DMS79 treated with DMSO at 0.1 percent for 48 hours (cell line): ENCODE measurements at regions not wholly inside any gene's neighbourhood (a gene's known extent, or its start where the extent isn't known, plus 50 kb on each side); places are given as distances from the start of the nearest gene placed in this dataset.

Source experiments
- DNase-seq: peaks from one replicate; lab custom pipeline; 2025; lab: John Stamatoyannopoulos, UW

GRCh38 chr12:88417531-88417930 is 162.7 kb downstream of the KITLG start:
- no peak for DNase-seq

DNA sequence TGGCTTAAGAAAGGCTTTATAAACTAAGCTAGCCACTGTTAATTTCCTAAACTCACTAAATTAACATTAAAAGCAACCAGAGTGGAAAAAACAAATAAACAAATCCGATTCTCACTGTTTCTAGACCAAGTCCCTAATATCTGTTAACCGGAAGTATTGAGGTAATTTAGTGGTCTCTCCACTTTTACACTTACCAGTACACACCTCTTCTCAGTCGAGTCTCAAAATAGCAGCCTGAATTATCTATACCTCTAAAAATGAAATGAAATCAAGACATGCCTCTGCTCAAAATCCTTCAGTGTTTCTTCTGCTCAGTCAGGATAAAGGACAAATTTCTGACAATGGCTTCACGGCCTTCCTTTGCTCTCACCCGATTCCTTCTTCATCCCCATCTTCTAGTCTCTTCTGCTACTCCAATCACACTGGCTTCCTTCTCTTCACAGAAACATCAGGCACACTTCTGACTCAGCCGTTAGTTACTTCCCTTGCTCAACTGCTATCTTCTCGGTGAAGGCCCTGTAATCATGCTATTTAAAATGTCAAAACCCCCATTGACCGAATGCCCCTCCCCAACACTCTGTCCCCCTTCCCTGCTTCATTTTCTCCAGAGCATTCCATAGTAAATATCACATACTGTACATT is 161.3 kb downstream of the KITLG start:
- DNase-seq: no peak

DNA sequence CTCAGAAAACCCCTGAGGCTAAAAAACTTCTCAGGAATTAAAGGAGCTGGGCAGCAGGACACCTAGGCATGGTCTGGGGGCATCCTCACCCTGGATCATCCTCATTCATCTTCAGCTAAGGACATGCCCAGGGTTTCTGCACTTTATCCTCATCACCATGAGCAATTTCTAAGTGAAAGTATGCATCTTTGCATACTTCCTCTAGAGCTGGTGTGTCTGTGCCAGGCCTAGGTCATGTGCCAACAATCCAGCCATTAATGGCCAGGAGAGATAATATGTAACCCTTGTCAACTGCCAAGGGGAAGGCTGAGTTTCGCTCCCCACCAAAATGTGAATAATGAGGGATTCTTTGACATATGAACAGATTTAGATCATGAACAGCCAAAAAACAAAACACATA is 160.5 kb downstream of the KITLG start:
- DNase-seq: no peak

GRCh38 chr12:88420457-88420856 is 159.8 kb downstream of the KITLG start:
- no peak for DNase-seq

- no peak for DNase-seq
These were observed 155.2 kb downstream of the KITLG start for GRCh38 chr12:88424791-88425730.

DNA sequence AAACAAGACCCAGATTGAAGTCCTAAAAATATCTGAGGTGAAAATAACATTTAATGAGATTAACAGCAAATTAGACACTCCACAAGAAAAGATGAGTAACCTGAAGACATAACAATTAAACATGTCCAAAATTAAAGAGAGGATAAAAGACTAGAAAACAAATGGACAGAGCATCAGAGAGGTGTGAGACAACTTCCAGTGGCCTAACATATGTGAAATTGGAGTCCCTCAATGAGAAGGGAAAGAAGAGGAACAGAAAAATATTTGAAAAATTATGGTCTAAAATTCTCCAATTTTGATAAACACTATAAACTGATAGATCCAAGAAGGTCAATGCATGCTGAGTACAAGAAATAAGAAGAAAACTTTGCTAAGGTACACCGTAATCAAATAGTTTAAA is 151.9 kb downstream of the KITLG start:
- DNase-seq: no peak

DNA sequence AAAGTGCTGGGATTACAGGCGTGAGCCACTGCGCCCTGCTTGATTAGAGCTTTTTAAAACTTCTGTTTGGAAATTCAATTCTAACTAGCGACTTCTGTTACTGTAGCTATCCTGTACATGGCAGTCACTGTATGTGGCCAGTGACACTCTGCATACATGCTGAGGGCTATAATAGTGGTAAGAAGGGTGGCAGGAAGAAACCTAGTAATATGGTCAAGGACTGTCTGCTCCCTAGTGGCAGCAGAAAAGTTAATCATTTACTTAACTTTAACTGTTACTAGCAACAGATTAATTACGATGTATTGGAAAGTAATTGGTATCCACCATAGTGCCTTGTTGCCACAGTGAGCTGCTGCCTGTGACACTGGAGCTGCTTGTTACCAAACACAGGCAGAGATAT is 149.0 kb downstream of the KITLG start:
- no peak for DNase-seq

GRCh38 chr12:88432531-88433490 is 147.5 kb downstream of the KITLG start:
- DNase-seq: no peak

DNA sequence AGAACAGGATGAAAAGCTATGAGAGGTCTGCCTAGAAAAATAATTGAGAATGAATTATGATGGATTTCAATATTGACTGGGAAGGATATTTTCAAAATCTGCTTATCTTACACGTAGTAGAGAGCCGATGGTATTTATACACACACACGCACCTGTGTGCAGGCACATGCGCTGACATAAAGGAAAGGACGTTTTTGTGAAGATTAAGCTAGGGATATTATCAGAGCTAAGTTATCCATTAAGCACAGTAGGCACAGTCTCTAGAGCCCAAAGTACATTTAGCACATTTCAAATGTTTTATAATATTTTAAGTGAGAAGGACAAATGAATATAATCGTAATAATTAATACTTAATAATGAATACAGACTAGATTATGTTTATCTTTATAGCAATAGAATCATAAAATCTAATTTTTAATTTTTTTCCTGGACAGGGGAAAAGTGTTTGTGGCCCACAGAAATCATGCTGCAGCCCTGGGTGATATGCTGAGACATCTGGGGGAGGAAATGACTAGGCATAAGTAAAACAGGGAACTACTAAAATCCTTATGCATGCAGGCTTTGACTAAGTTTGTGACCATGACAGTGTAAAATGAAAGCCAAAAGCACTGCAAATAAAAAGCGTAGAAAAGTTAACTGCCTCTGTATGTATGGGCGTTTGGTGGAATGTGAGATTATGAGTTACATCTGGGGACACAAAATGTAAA is 146.1 kb downstream of the KITLG start:
- no peak for DNase-seq

- no peak for DNase-seq
These were observed 144.8 kb downstream of the KITLG start for GRCh38 chr12:88435334-88436076.

- no peak for DNase-seq
These were observed 143.0 kb downstream of the KITLG start for GRCh38 chr12:88437226-88437625.
